K562 (cell line): ENCODE measurements at regions not wholly inside any gene's neighbourhood (a gene's known extent, or its start where the extent isn't known, plus 50 kb on each side); places are given as distances from the start of the nearest gene placed in this dataset.

Source experiments
- ATAC-seq: fragments of 200-7000 bp; cut with Tn5 transposase; 3 replicates; pipeline ENCODE4 v1.9.1; 2020; ENCODE audit warnings: moderate library complexity
- BruUV-seq: library from RNA; stranded (reverse); fragments of 400-500 nt; replicated peaks from 2 replicates; lab custom pipeline; 2021; lab: Mats Ljungman, UMichigan
- CTCF ChIA-PET: fragments of 300-600 bp; formaldehyde crosslinking; extraction: SDS; loops from one replicate; lab custom pipeline; 2021; ENCODE audit warnings: low intra/inter-chr PET ratio; lab: Yijun Ruan, JAX
- POLR2A ChIA-PET: fragments of 300-600, 350-650 bp; sonication (Branson Sonifier 250); formaldehyde crosslinking; extraction: SDS; loops from one replicate; lab custom pipeline; 2021; ENCODE audit warnings: antibody characterized with exemption, inconsistent platforms; lab: Yijun Ruan, JAX
- DNase-seq, 4 experiments: peaks; one replicate each; pipeline versions ENCODE4 v3.0.0 to v3.0.0-alpha.2; 2011 to 2018; ENCODE audit warnings: low spot score in 3 of 4, mixed read lengths in 3 of 4; ENCODE audit errors: extremely low read depth in 1 of 4
- FAIRE-seq: peaks from 2 replicates; lab custom pipeline; 2011; peaks lifted over from hg19 to GRCh38; lab: Jason Lieb, UNC
- H2AFZ ChIP-seq: 2 replicates; pipeline ENCODE4 v1.6.0; 2011; ENCODE audit warnings: low read depth, low read length, control low read depth, inconsistent platforms
- H3K27ac ChIP-seq: fragments of 200-600 bp; 3 replicates; pipeline ENCODE4 v1.8.0; 2011; ENCODE audit warnings: low read depth, mild to moderate bottlenecking, control low read depth, inconsistent platforms, low read length, moderate library complexity, mixed read lengths; ENCODE audit errors: extremely low read depth
- H3K27me3 ChIP-seq, 2 experiments: fragments of 300-600 bp in 1 of 2; 2 replicates in 1 of 2; 3 replicates in 1 of 2; pipeline versions ENCODE4 v1.6.0 to v1.8.0; 2011; ENCODE audit warnings: inconsistent platforms in 2 of 2, low read length in 2 of 2, mild to moderate bottlenecking in 1 of 2, mixed read lengths in 1 of 2, moderate library complexity in 1 of 2; ENCODE audit not compliant: control insufficient read depth in 2 of 2, insufficient read depth in 2 of 2
- H3K36me3 ChIP-seq: fragments of 300-600 bp; 3 replicates; pipeline ENCODE4 v1.8.0; 2011; ENCODE audit warnings: mild to moderate bottlenecking, low read length, inconsistent platforms; ENCODE audit not compliant: control insufficient read depth, insufficient read depth
- H3K4me1 ChIP-seq, 2 experiments: fragments of 200-600 bp in 1 of 2; replicated peaks in 1 of 2; 2 replicates in 1 of 2; 3 replicates in 1 of 2; pipeline versions ENCODE4 v1.5.1 to v1.8.0; 2011; ENCODE audit warnings: inconsistent platforms in 2 of 2, low read length in 2 of 2, mild to moderate bottlenecking in 1 of 2, mixed read lengths in 1 of 2, moderate library complexity in 1 of 2; ENCODE audit not compliant: control insufficient read depth in 2 of 2, insufficient read depth in 2 of 2
- H3K4me2 ChIP-seq: 2 replicates; pipeline ENCODE4 v1.6.1; 2011; ENCODE audit warnings: low read length, control low read depth, inconsistent platforms, mixed read lengths; ENCODE audit not compliant: insufficient read depth
- H3K4me3 ChIP-seq: fragments of 200-600 bp; sonication (generic), shearing (Covaris generic); 2 replicates; pipeline ENCODE4 v1.5.1; 2016; ENCODE audit warnings: control low read depth, inconsistent platforms
- H3K79me2 ChIP-seq: fragments of 200-600 bp; 3 replicates; pipeline ENCODE4 v1.8.0; 2011; ENCODE audit warnings: low read length, inconsistent platforms; ENCODE audit not compliant: control insufficient read depth, insufficient read depth
- H3K9ac ChIP-seq, 2 experiments: 2 replicates each; pipeline versions ENCODE4 v1.6.0 to v1.6.1; 2011; ENCODE audit warnings: low read depth in 2 of 2, low read length in 2 of 2, control low read depth in 1 of 2, inconsistent platforms in 1 of 2, mild to moderate bottlenecking in 1 of 2, mixed read lengths in 1 of 2; ENCODE audit not compliant: insufficient read depth in 1 of 2
- H3K9me1 ChIP-seq: one replicate; pipeline ENCODE4 v1.6.0; 2011; ENCODE audit warnings: inconsistent platforms, mild to moderate bottlenecking, low read length, moderate library complexity; ENCODE audit not compliant: control insufficient read depth, insufficient read depth
- H3K9me3 ChIP-seq: replicated peaks from 2 replicates; pipeline ENCODE4 v1.5.1; 2011; ENCODE audit warnings: low read depth, low read length, inconsistent platforms; ENCODE audit not compliant: control insufficient read depth, insufficient read depth
- H4K20me1 ChIP-seq: replicated peaks from 2 replicates; pipeline ENCODE4 v1.6.1; 2011; ENCODE audit warnings: low read length, inconsistent platforms, mixed read lengths; ENCODE audit not compliant: control insufficient read depth, insufficient read depth
- CBFB ChIP-seq: sonication (generic); formaldehyde crosslinking; IDR thresholded peaks from 2 replicates; pipeline ENCODE4 v1.4.0; 2020; ENCODE audit warnings: mild to moderate bottlenecking, missing genetic modification reagents
- ELF1 ChIP-seq: fragments of 200-800 bp; sonication (Bioruptor generic); IDR thresholded peaks from 2 replicates; pipeline ENCODE4 v1.6.1; 2016; ENCODE audit warnings: missing genetic modification characterization, missing compliant biosample characterization
- FOXA1 ChIP-seq: fragments of 450-650 bp; IDR thresholded peaks from 2 replicates; pipeline ENCODE4 v1.6.1; 2016; ENCODE audit warnings: mild to moderate bottlenecking, borderline replicate concordance
- FOXJ3 ChIP-seq: sonication (generic); formaldehyde crosslinking; IDR thresholded peaks from 2 replicates; pipeline ENCODE4 v1.4.0; 2020; ENCODE audit warnings: mild to moderate bottlenecking, missing genetic modification reagents
- GTF2F1 ChIP-seq: IDR thresholded peaks from 2 replicates; pipeline ENCODE4 v1.6.1; 2011; ENCODE audit warnings: low read depth, low read length, improper control_type of control experiment
- THRB ChIP-seq: fragments of 450-650 bp; formaldehyde crosslinking; conservative IDR thresholded peaks from 2 replicates; pipeline ENCODE4 v1.4.0; 2022; ENCODE audit warnings: mild to moderate bottlenecking, missing genetic modification characterization
- ZBTB34 ChIP-seq: fragments of 250-450 bp; sonication (Bioruptor Pico); IDR thresholded peaks from 2 replicates; pipeline ENCODE4 v1.8.0; 2021; ENCODE audit warnings: mild to moderate bottlenecking, moderate library complexity
- ZNF133 ChIP-seq: fragments of 250-450 bp; sonication (Bioruptor Pico); IDR thresholded peaks from 2 replicates; pipeline ENCODE4 v1.4.0; 2020; ENCODE audit warnings: mild to moderate bottlenecking
- WGBS: fragments of 100-300 bp; shearing (Covaris generic); methylation state at CpG from one replicate; pipeline ENCODE4 v1.1.6; 2016; ENCODE audit warnings: low coverage, mixed read lengths; ENCODE audit not compliant: insufficient coverage; ENCODE audit errors: missing lambda C conversion rate; 5-methylcytosine and 5-hydroxymethylcytosine counted together
- in situ Hi-C: fragments of 300-500 bp; cut with MboI; formaldehyde crosslinking; loops from 4 replicates; pipeline ENCODE4 v1.15.0; 2018; ENCODE audit warnings: inconsistent platforms, mixed read lengths
- intact Hi-C: fragments of 100-400 bp; cut with micrococcal nuclease; formaldehyde crosslinking; loops from 2 replicates; pipeline ENCODE4 v1.14.2; 2022

DNA sequence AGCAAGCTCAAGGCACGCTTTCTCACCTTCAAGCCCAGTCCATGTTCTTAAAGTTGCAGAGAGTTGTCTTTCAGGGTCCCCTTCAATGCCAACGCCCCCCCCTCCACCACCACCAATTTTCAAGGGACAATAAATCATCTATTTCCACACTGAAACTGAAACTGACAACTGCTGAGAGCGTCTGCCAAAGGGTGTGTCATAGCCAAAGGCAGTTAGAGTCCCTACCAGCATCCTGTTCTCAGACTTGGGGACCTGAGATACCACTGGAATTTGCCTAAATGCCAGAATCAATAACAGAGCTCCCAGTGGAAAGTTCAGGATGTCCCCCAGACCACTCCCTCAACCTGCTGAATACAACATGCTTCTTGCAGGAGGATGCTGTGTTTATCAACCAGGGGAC lies 133.2 kb upstream of the SOX9 start:
- CTCF ChIA-PET = no interaction called here
- no peak for DNase-seq
- H3K27ac ChIP-seq = no peak overlapping the region
- H3K4me1 ChIP-seq = no peaks in the 10 kb centered on the region
- no peaks in the 10 kb centered on the region for H3K9me1 ChIP-seq
- ATAC-seq = no peak
- no peaks in the 10 kb centered on the region for H3K79me2 ChIP-seq
- no peak overlapping the region for H2AFZ ChIP-seq
- no peaks in the 10 kb centered on the region for H3K36me3 ChIP-seq
- no peaks in the 10 kb centered on the region for H3K9me3 ChIP-seq
- in situ Hi-C loops (no loop called here), intact Hi-C loops (no loop called here)
- FAIRE-seq = no peak
- no peak overlapping the region for H3K4me2 ChIP-seq
- H3K4me3 ChIP-seq = no peak overlapping the region
- TF ChIP-seq FOXJ3 (CRISPR knock-in tag) (no peak), ZNF133 (CRISPR knock-in tag) (no peak), THRB (CRISPR knock-in tag) (no peak), ZBTB34 (CRISPR knock-in tag) (no peak), ELF1 (tag) (no peak), CBFB (CRISPR knock-in tag) (no peak), GTF2F1 (no peak), FOXA1 (no peak)
- no peaks in the 10 kb centered on the region for H3K27me3 ChIP-seq
- whole genome bisulfite sequencing = 0% methylated on average over 3 of the region's 3 CpGs
- POLR2A ChIA-PET = no interaction called here
- no peak overlapping the region for H3K9ac ChIP-seq
- no peaks in the 10 kb centered on the region for H4K20me1 ChIP-seq
- no TSS peak for BruUV-seq
